AG04450 (cell line): ENCODE measurements at regions not wholly inside any gene's neighbourhood (a gene's known extent, or its start where the extent isn't known, plus 50 kb on each side); places are given as distances from the start of the nearest gene placed in this dataset.

ENCODE experiments used
- CTCF ChIA-PET: fragments of 300-600, 350-600 bp; formaldehyde crosslinking; extraction: SDS; loops from one replicate; lab custom pipeline; 2022; ENCODE audit warnings: antibody characterized with exemption, inconsistent platforms; lab: Charles Lee
- POLR2A ChIA-PET: fragments of 350-600 bp; formaldehyde crosslinking; extraction: SDS; loops from one replicate; lab custom pipeline; 2021; ENCODE audit warnings: antibody characterized with exemption, inconsistent platforms; lab: Yijun Ruan, JAX
- DNase-seq: peaks from one replicate; pipeline ENCODE4 v3.0.0-alpha.2; 2011; ENCODE audit warnings: low read depth, low spot score
- H3K27ac ChIP-seq: one replicate; pipeline ENCODE4 v1.5.1; 2012; ENCODE audit warnings: low read depth, low read length, control low read depth
- H3K27me3 ChIP-seq: one replicate; pipeline ENCODE4 v1.6.0; 2012; ENCODE audit warnings: low read length; ENCODE audit not compliant: control insufficient read depth, insufficient read depth
- H3K4me3 ChIP-seq: 2 replicates; pipeline ENCODE4 v1.5.1; 2011; ENCODE audit warnings: mild to moderate bottlenecking, low read depth, low read length, control low read depth
- H3K9me3 ChIP-seq: 2 replicates; pipeline ENCODE4 v1.5.1; 2012; ENCODE audit warnings: low read length; ENCODE audit not compliant: control insufficient read depth, insufficient read depth
- CTCF ChIP-seq: IDR thresholded peaks from 2 replicates; pipeline ENCODE4 v1.5.1; 2011; ENCODE audit warnings: low read depth, low read length, control low read depth, inconsistent platforms

GRCh38 chr16:24624102-24624501, 84.7 kb downstream of the RBBP6 start:
- CTCF ChIA-PET: no interaction called here
- no peak for DNase-seq
- TF ChIP-seq CTCF: no peak
- Histone ChIP-seq H3K4me3 (no peak overlapping the region), H3K27ac (no peak overlapping the region), H3K27me3 (no peaks in the 10 kb centered on the region), H3K9me3 (no peaks in the 10 kb centered on the region; the same call in 1 of the 2 replicates)
- POLR2A ChIA-PET: no interaction called here

GRCh38 chr16:24626256-24626655, 86.9 kb downstream of the RBBP6 start:
- peak overlapping the region; percentile 1 for H3K27ac ChIP-seq
- H3K9me3 ChIP-seq: peaks cover 3% of the 10 kb centered on the region
- H3K27me3 ChIP-seq: no peaks in the 10 kb centered on the region
- DNase-seq: no peak
- ChIA-PET POLR2A (interaction anchor here (0.7 to 1.3 kb wide), 4 partner anchors 9 to 43 kb away, joined by 3 to 7 read pairs (median 4); no protein-coding TSS in a partner anchor), CTCF (interaction anchor here (0.6 kb wide), 1 partner anchor 67 kb away, joined by 4 read pairs; no protein-coding TSS in a partner anchor)
- TF ChIP-seq CTCF: no peak
- H3K4me3 ChIP-seq: no peak overlapping the region

DNA sequence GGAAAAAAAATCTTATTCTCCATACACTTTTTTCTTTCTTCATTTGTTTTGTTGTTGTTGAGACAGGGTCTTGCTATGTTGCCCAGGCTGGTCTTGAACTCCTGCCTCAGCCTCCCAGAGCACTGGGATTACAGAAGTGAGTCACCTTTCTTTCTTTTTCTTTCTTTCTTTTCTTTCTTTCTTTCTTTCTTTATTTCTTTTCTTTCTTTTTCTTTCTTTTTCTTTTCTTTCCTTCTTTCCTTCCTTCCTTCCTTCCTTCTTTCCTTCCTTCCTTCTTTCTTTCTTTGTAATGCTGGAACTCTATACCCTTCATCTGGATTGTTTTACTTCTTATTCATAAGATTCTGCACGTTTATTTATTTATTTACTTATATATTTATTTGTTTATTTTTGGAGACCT, 94.5 kb upstream of the TNRC6A start:
- no peak for DNase-seq
- ChIA-PET CTCF (no interaction called here), POLR2A (no interaction called here)
- no peak for TF ChIP-seq CTCF
- Histone ChIP-seq H3K9me3 (peaks cover 3% of the 10 kb centered on the region; the same call in 1 of the 2 replicates), H3K27ac (no peak overlapping the region), H3K4me3 (no peak overlapping the region), H3K27me3 (no peaks in the 10 kb centered on the region)

DNA sequence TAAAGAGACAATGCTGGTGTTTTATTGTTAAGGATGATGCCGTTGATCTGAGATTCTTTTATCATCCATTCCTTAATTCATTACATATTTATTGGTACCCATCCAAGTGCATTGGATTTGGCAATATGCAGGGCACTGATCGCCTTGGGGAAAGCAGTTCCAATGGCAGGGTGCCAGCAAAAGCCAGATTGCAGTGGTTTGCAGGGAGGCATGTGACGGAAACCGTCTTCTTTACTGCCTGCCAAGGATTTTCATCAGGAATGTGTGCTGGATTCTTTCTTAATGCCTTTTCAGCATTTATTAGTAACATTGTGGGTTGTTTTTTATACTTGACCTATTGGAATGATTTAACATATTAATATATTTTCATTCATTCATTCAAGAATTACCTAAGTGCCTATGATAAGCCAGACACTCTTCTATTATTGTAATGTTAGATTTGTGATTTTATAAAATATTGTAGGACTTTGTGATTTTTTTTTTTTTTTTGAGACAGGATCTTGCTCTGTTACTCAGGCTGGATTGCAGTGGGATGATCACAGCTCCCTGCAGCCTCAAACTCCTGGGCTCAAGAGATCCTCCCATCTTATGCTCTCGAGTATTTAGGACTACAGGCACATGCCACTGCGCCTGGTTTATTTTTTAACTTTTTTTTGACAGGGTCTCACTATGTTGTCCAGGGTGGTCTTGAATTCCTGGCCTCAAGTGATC, 93.4 kb upstream of the TNRC6A start:
- peak; percentile 86 for DNase-seq
- POLR2A ChIA-PET: interaction anchor here (0.8 to 1.1 kb wide), 3 partner anchors 9 to 34 kb away, joined by 3 to 7 read pairs (median 4); no protein-coding TSS in a partner anchor
- Histone ChIP-seq H3K9me3 (no peaks in the 10 kb centered on the region), H3K27ac (peak overlapping the region; percentile 78), H3K4me3 (no peak overlapping the region), H3K27me3 (no peaks in the 10 kb centered on the region)
- CTCF ChIA-PET: no interaction called here
- no peak for TF ChIP-seq CTCF

DNA sequence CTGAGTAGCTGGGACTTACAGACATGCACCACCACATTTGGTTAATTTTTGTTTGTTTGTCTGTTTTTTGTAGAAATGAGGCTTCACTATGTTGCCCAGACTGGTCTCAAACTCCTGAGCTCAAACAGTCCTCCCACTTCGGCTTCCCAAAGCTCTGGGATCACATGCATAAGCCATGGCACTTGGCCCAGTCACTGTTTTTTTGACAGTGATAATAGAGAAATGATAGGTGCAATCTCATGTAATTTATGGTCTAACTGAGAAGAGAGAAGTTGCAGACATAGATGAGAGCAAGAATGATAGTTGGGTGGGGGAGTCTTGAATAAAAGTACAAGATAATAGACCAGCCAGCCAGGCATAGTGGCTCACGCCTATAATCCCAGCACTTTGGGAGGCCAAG, 89.7 kb upstream of the TNRC6A start:
- no peak for TF ChIP-seq CTCF
- no peak overlapping the region for H3K27ac ChIP-seq
- CTCF ChIA-PET: interaction anchor here (0.6 to 0.7 kb wide), 2 partner anchors 195 to 241 kb away, joined by 3 to 5 read pairs; no protein-coding TSS in a partner anchor
- no peak overlapping the region for H3K4me3 ChIP-seq
- no peaks in the 10 kb centered on the region for H3K9me3 ChIP-seq
- POLR2A ChIA-PET: no interaction called here
- no peak for DNase-seq
- no peaks in the 10 kb centered on the region for H3K27me3 ChIP-seq
